ENCODE measurements at regions not wholly inside any gene's neighbourhood (a gene's known extent, or its start where the extent isn't known, plus 50 kb on each side); places are given as distances from the start of the nearest gene placed in this dataset.
"Not testable (repeated sequence)": the region's sequence is repeated elsewhere in the genome, so short reads cannot be mapped to it uniquely, and the experiment has no call there.

GRCh38 chr14:40367717-40368116 is 935.5 kb upstream of the FBXO33 start:
- H3K4me1 ChIP-seq, result no peaks in the 10 kb centered on the region
- intact Hi-C loops (cut with DNase I; ENCODE audit: low total_unique reads), result no loop called here
- no peaks in the 10 kb centered on the region for H3K9me3 ChIP-seq
- no peak for DNase-seq
- H3K27me3 ChIP-seq (replicated peaks in 1 of 7), result no peaks in the 10 kb centered on the region
- no peak overlapping the region for H3K27ac ChIP-seq
- TF ChIP-seq POLR2A (IDR thresholded peaks at IDR 0.05) (no peak), CTCF (IDR thresholded peaks at IDR 0.05 in 8 of 11, conservative IDR thresholded peaks at IDR 0.05 in 3 of 11) (no peak), POLR2AphosphoS5 (IDR thresholded peaks at IDR 0.05) (no peak)
- H3K4me3 ChIP-seq, result no peak overlapping the region
- H3K36me3 ChIP-seq, result no peaks in the 10 kb centered on the region

GRCh38 chr14:40365305-40365704 is 933.1 kb upstream of the FBXO33 start:
- intact Hi-C loops (cut with DNase I; ENCODE audit: low total_unique reads), result no loop called here
- no peak for TF ChIP-seq POLR2A (IDR thresholded peaks at IDR 0.05)
- TF ChIP-seq CTCF (IDR thresholded peaks at IDR 0.05 in 8 of 11, conservative IDR thresholded peaks at IDR 0.05 in 3 of 11), result no peak
- no peak for TF ChIP-seq POLR2AphosphoS5 (IDR thresholded peaks at IDR 0.05)
- no peaks in the 10 kb centered on the region for H3K27me3 ChIP-seq (replicated peaks in 1 of 7)
- no peak overlapping the region for H3K27ac ChIP-seq
- H3K4me1 ChIP-seq, result no peaks in the 10 kb centered on the region
- 87 to 94% (median 90%) methylated on average over 2 of the region's 2 CpGs for WGBS, 5 donors
- H3K9me3 ChIP-seq, result no peaks in the 10 kb centered on the region
- H3K4me3 ChIP-seq, result no peak overlapping the region
- no peak for DNase-seq
- H3K36me3 ChIP-seq, result no peaks in the 10 kb centered on the region

- H3K4me3 ChIP-seq, result no peak overlapping the region
- 39 to 72% (median 58%) methylated on average over 1 of the region's 1 CpG for WGBS, 5 donors
- peaks cover 0 to 6% (median 0%) of the 10 kb centered on the region in 8 donors for H3K9me3 ChIP-seq
- no peaks in the 10 kb centered on the region for H3K27me3 ChIP-seq (replicated peaks in 1 of 7)
- no peak overlapping the region for H3K27ac ChIP-seq
- TF ChIP-seq POLR2A (IDR thresholded peaks at IDR 0.05) (no peak), CTCF (IDR thresholded peaks at IDR 0.05 in 8 of 11, conservative IDR thresholded peaks at IDR 0.05 in 3 of 11) (no peak), POLR2AphosphoS5 (IDR thresholded peaks at IDR 0.05) (no peak)
- H3K36me3 ChIP-seq, result no peaks in the 10 kb centered on the region
- no peak for DNase-seq
- intact Hi-C loops (cut with DNase I; ENCODE audit: low total_unique reads), result no loop called here
- H3K4me1 ChIP-seq, result no peaks in the 10 kb centered on the region
Measured at GRCh38 chr14:40362856-40363255, 930.6 kb upstream of the FBXO33 start.

GRCh38 chr14:40354754-40355153 is 922.5 kb upstream of the FBXO33 start:
- Histone ChIP-seq H3K4me1 (no peaks in the 10 kb centered on the region), H3K4me3 (no peak overlapping the region), H3K27me3 (replicated peaks in 1 of 7) (no peaks in the 10 kb centered on the region), H3K9me3 (peaks cover 0 to 6% (median 0%) of the 10 kb centered on the region in 8 donors), H3K27ac (no peak overlapping the region), H3K36me3 (no peaks in the 10 kb centered on the region)
- TF ChIP-seq CTCF (IDR thresholded peaks at IDR 0.05 in 8 of 11, conservative IDR thresholded peaks at IDR 0.05 in 3 of 11) (no peak), POLR2AphosphoS5 (IDR thresholded peaks at IDR 0.05) (no peak), POLR2A (IDR thresholded peaks at IDR 0.05) (no peak)
- WGBS, 5 donors, result 49 to 74% (median 62%) methylated on average over 2 of the region's 2 CpGs
- no peak for DNase-seq
- intact Hi-C loops (cut with DNase I; ENCODE audit: low total_unique reads), result no loop called here

GRCh38 chr14:40348104-40348503 is 915.9 kb upstream of the FBXO33 start:
- intact Hi-C loops (cut with DNase I; ENCODE audit: low total_unique reads); H3K27me3 ChIP-seq (replicated peaks in 1 of 7); H3K27ac ChIP-seq; DNase-seq; H3K4me3 ChIP-seq; H3K4me1 ChIP-seq; H3K36me3 ChIP-seq: not testable (repeated sequence)
- 88 to 97% (median 93%) methylated on average over 24 to 27 of the region's 27 CpGs for WGBS, 5 donors
- H3K9me3 ChIP-seq, result peaks cover 0 to 11% (median 0%) of the 10 kb centered on the region in 8 donors
